Skeletal muscle tissue (tissue), 3 donors: ENCODE measurements at regions not wholly inside any gene's neighbourhood (a gene's known extent, or its start where the extent isn't known, plus 50 kb on each side); places are given as distances from the start of the nearest gene placed in this dataset.

Experiments used
- H3K27ac ChIP-seq: one replicate; pipeline ENCODE4 v1.7.0; 2013; ENCODE audit warnings: mild to moderate bottlenecking, low read depth, low read length, inconsistent platforms
- H3K27me3 ChIP-seq, 3 donors: one replicate each; pipeline ENCODE4 v1.7.0; 2013; ENCODE audit warnings: low read length in 3 of 3; ENCODE audit not compliant: control insufficient read depth in 3 of 3, insufficient read depth in 3 of 3
- H3K36me3 ChIP-seq, 3 donors: one replicate each; pipeline ENCODE4 v1.7.0; 2013; ENCODE audit warnings: low read length in 3 of 3; ENCODE audit not compliant: control insufficient read depth in 3 of 3, insufficient read depth in 3 of 3
- H3K4me1 ChIP-seq, 3 donors: one replicate each; pipeline ENCODE4 v1.7.0; 2013; ENCODE audit warnings: low read length in 3 of 3, mild to moderate bottlenecking in 3 of 3; ENCODE audit not compliant: control insufficient read depth in 3 of 3, insufficient read depth in 3 of 3
- H3K4me3 ChIP-seq, 3 donors: one replicate each; pipeline ENCODE4 v1.7.0; 2013; ENCODE audit warnings: low read length in 3 of 3
- H3K9ac ChIP-seq, 3 donors: one replicate each; pipeline ENCODE4 v1.7.0; 2013; ENCODE audit warnings: low read length in 3 of 3, mild to moderate bottlenecking in 3 of 3, moderate library complexity in 2 of 3, low read depth in 1 of 3
- H3K9me3 ChIP-seq, 3 donors: one replicate each; pipeline ENCODE4 v1.7.0; 2013; ENCODE audit warnings: low read length in 3 of 3; ENCODE audit not compliant: control insufficient read depth in 3 of 3
- donor health status: Osteomylitis.

GRCh38 chr15:87322265-87322664 lies 934.3 kb downstream of the NTRK3 start:
- no peaks in the 10 kb centered on the region for H3K36me3 ChIP-seq
- H3K9me3 ChIP-seq: no peaks in the 10 kb centered on the region
- no peak overlapping the region for H3K9ac ChIP-seq
- H3K27ac ChIP-seq: no peak overlapping the region
- no peak overlapping the region for H3K4me3 ChIP-seq
- H3K27me3 ChIP-seq: no peaks in the 10 kb centered on the region
- no peaks in the 10 kb centered on the region for H3K4me1 ChIP-seq

- H3K36me3 ChIP-seq: no peaks in the 10 kb centered on the region
- no peak overlapping the region for H3K27ac ChIP-seq
- no peak overlapping the region for H3K9ac ChIP-seq
- H3K4me1 ChIP-seq: no peaks in the 10 kb centered on the region
- no peak overlapping the region for H3K4me3 ChIP-seq
- H3K27me3 ChIP-seq: no peaks in the 10 kb centered on the region
- H3K9me3 ChIP-seq: no peaks in the 10 kb centered on the region
Observed at GRCh38 chr15:87317900-87318299, 938.6 kb downstream of the NTRK3 start.

GRCh38 chr15:87312221-87312620 lies 944.3 kb downstream of the NTRK3 start:
- no peak overlapping the region for H3K27ac ChIP-seq
- H3K9me3 ChIP-seq: no peaks in the 10 kb centered on the region
- H3K4me1 ChIP-seq: no peaks in the 10 kb centered on the region
- H3K27me3 ChIP-seq: no peaks in the 10 kb centered on the region
- H3K9ac ChIP-seq: no peak overlapping the region
- H3K4me3 ChIP-seq: no peak overlapping the region
- no peaks in the 10 kb centered on the region for H3K36me3 ChIP-seq

- H3K9ac ChIP-seq: no peak overlapping the region
- H3K27ac ChIP-seq: no peak overlapping the region
- H3K36me3 ChIP-seq: peaks cover 0 to 5% (median 0%) of the 10 kb centered on the region in 3 donors
- H3K4me1 ChIP-seq: no peaks in the 10 kb centered on the region
- no peaks in the 10 kb centered on the region for H3K9me3 ChIP-seq
- H3K27me3 ChIP-seq: no peaks in the 10 kb centered on the region
- H3K4me3 ChIP-seq: no peak overlapping the region
Observed at GRCh38 chr15:87300146-87300545, 956.4 kb downstream of the NTRK3 start.

GRCh38 chr15:87294854-87295253 lies 961.7 kb downstream of the NTRK3 start:
- H3K4me1 ChIP-seq: no peaks in the 10 kb centered on the region
- no peaks in the 10 kb centered on the region for H3K36me3 ChIP-seq
- no peaks in the 10 kb centered on the region for H3K27me3 ChIP-seq
- H3K9me3 ChIP-seq: no peaks in the 10 kb centered on the region
- H3K27ac ChIP-seq: no peak overlapping the region
- no peak overlapping the region for H3K4me3 ChIP-seq
- H3K9ac ChIP-seq: no peak overlapping the region

- Histone ChIP-seq H3K27me3 (no peaks in the 10 kb centered on the region), H3K27ac (no peak overlapping the region), H3K4me3 (no peak overlapping the region), H3K36me3 (no peaks in the 10 kb centered on the region), H3K4me1 (no peaks in the 10 kb centered on the region), H3K9ac (no peak overlapping the region), H3K9me3 (no peaks in the 10 kb centered on the region)
Observed at GRCh38 chr15:87293031-87293430, 963.5 kb downstream of the NTRK3 start.

GRCh38 chr15:87287156-87287555 lies 969.4 kb downstream of the NTRK3 start:
- no peaks in the 10 kb centered on the region for H3K9me3 ChIP-seq
- H3K4me1 ChIP-seq: no peaks in the 10 kb centered on the region

GRCh38 chr15:87269566-87269965 lies 987.0 kb downstream of the NTRK3 start:
- Histone ChIP-seq H3K36me3 (peaks cover 0 to 4% (median 0%) of the 10 kb centered on the region in 3 donors), H3K27ac (no peak overlapping the region), H3K4me3 (no peak overlapping the region), H3K9me3 (peaks cover 0 to 5% (median 2%) of the 10 kb centered on the region in 3 donors), H3K4me1 (no peaks in the 10 kb centered on the region), H3K9ac (no peak overlapping the region), H3K27me3 (no peaks in the 10 kb centered on the region)

More at GRCh38 chr15:87287156-87287555, 969.4 kb downstream of the NTRK3 start:
- Histone ChIP-seq H3K36me3 (no peaks in the 10 kb centered on the region), H3K27me3 (no peaks in the 10 kb centered on the region), H3K9ac (no peak overlapping the region), H3K27ac (no peak overlapping the region), H3K4me3 (no peak overlapping the region)

- H3K9ac ChIP-seq: no peak overlapping the region
- H3K4me1 ChIP-seq: no peaks in the 10 kb centered on the region
- no peaks in the 10 kb centered on the region for H3K27me3 ChIP-seq
- no peak overlapping the region for H3K4me3 ChIP-seq
- peaks cover 0 to 5% (median 2%) of the 10 kb centered on the region in 3 donors for H3K9me3 ChIP-seq
- H3K36me3 ChIP-seq: peaks cover 0 to 4% (median 0%) of the 10 kb centered on the region in 3 donors
- no peak overlapping the region for H3K27ac ChIP-seq
Observed at GRCh38 chr15:87268675-87269074, 987.9 kb downstream of the NTRK3 start.

- Histone ChIP-seq H3K4me3 (no peak overlapping the region), H3K4me1 (no peaks in the 10 kb centered on the region), H3K9me3 (peaks cover 0 to 2% (median 0%) of the 10 kb centered on the region in 3 donors), H3K36me3 (peaks cover 0 to 4% (median 0%) of the 10 kb centered on the region in 3 donors), H3K27ac (no peak overlapping the region), H3K9ac (no peak overlapping the region), H3K27me3 (no peaks in the 10 kb centered on the region)
Observed at GRCh38 chr15:87267798-87268197, 988.7 kb downstream of the NTRK3 start.

GRCh38 chr15:87263871-87264270 lies 992.7 kb downstream of the NTRK3 start:
- Histone ChIP-seq H3K4me1 (no peaks in the 10 kb centered on the region), H3K4me3 (no peak overlapping the region), H3K27me3 (no peaks in the 10 kb centered on the region), H3K9ac (no peak overlapping the region), H3K27ac (no peak overlapping the region), H3K9me3 (no peaks in the 10 kb centered on the region), H3K36me3 (no peaks in the 10 kb centered on the region)
